Neural progenitor cell (in vitro differentiated cells): ENCODE measurements at regions not wholly inside any gene's neighbourhood (a gene's known extent, or its start where the extent isn't known, plus 50 kb on each side); places are given as distances from the start of the nearest gene placed in this dataset.

ENCODE experiments used
- EZH2 ChIP-seq: fragments of 200-600 bp; sonication (generic); IDR thresholded peaks from 2 replicates; pipeline ENCODE4 v1.6.1; 2017; ENCODE audit warnings: antibody characterized with exemption, mild to moderate bottlenecking, moderate library complexity
- EZH2phosphoT487 ChIP-seq: fragments of 200-600 bp; sonication (generic); IDR thresholded peaks from 2 replicates; pipeline ENCODE4 v1.6.1; 2017; ENCODE audit warnings: antibody characterized with exemption
- TF ChIP-seq, protein P1 (sequence below): fragments of 200-600 bp; sonication (generic); IDR thresholded peaks from 2 replicates; pipeline ENCODE4 v1.5.1; 2017; ENCODE audit warnings: antibody characterized with exemption, mild to moderate bottlenecking

DNA sequence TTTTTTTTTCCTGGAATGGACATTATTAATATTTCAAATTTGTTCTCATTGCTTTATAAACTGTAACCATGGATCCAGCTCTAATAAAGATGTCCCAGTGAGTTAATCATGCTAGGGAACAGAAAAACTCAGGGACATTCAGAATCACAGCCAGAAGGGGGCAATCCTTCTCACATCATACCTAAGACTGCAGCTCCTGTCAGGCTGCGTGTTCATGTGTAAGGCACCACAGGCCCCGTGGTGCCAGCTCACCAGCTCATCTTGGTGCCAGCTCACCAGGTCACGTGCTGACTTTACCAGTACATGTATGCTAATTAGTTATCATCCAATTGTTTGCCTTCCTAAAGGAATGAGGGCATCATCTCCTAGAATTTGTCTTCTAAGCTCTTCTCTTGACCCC lies 84.7 kb upstream of the NEDD4L start:
- TF ChIP-seq, protein P1, sequence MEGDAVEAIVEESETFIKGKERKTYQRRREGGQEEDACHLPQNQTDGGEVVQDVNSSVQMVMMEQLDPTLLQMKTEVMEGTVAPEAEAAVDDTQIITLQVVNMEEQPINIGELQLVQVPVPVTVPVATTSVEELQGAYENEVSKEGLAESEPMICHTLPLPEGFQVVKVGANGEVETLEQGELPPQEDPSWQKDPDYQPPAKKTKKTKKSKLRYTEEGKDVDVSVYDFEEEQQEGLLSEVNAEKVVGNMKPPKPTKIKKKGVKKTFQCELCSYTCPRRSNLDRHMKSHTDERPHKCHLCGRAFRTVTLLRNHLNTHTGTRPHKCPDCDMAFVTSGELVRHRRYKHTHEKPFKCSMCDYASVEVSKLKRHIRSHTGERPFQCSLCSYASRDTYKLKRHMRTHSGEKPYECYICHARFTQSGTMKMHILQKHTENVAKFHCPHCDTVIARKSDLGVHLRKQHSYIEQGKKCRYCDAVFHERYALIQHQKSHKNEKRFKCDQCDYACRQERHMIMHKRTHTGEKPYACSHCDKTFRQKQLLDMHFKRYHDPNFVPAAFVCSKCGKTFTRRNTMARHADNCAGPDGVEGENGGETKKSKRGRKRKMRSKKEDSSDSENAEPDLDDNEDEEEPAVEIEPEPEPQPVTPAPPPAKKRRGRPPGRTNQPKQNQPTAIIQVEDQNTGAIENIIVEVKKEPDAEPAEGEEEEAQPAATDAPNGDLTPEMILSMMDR, result peak; percentile 58
- no peak for TF ChIP-seq EZH2phosphoT487
- TF ChIP-seq EZH2, result no peak
